ENCODE measurements at regions not wholly inside any gene's neighbourhood (a gene's known extent, or its start where the extent isn't known, plus 50 kb on each side); places are given as distances from the start of the nearest gene placed in this dataset.

- TF ChIP-seq EZH2phosphoT487 (IDR thresholded peaks at IDR 0.05; ENCODE audit: low read depth, severe bottlenecking, unreplicated experiment) (no peak), CTCF (IDR thresholded peaks at IDR 0.05; ENCODE audit: poor library complexity) (no peak)
Observed at GRCh38 chr3:194208709-194209108, 72.8 kb downstream of the HES1 start.
